Nephron (organoid): ENCODE measurements at regions not wholly inside any gene's neighbourhood (a gene's known extent, or its start where the extent isn't known, plus 50 kb on each side); places are given as distances from the start of the nearest gene placed in this dataset.

Source experiments
- H3K27ac Mint-ChIP-seq, 3 experiments: 2 replicates each; pipeline ENCODE4 v1.8.0; 2020; ENCODE audit warnings: mixed read lengths in 3 of 3, mild to moderate bottlenecking in 2 of 3, moderate library complexity in 1 of 3
- H3K27me3 Mint-ChIP-seq: 2 replicates; pipeline ENCODE4 v1.8.0; 2021; ENCODE audit warnings: low read depth, mild to moderate bottlenecking, moderate library complexity, mixed read lengths
- H3K36me3 Mint-ChIP-seq: 2 replicates; pipeline ENCODE4 v1.8.0; 2020; ENCODE audit warnings: low read depth, mixed read lengths
- H3K4me1 Mint-ChIP-seq: 2 replicates; pipeline ENCODE4 v1.8.0; 2020; ENCODE audit warnings: mixed read lengths
- H3K4me3 Mint-ChIP-seq, 3 experiments: 2 replicates each; pipeline ENCODE4 v1.8.0; 2020; ENCODE audit warnings: mild to moderate bottlenecking in 3 of 3, mixed read lengths in 3 of 3, moderate library complexity in 2 of 3
- H3K9me3 Mint-ChIP-seq: 2 replicates; pipeline ENCODE4 v1.8.0; 2020; ENCODE audit warnings: mixed read lengths
- CTCF ChIP-seq, 3 experiments: fragments of 200-600 bp; sonication (generic); IDR thresholded peaks; one replicate each; pipeline ENCODE4 v1.5.0; 2021; ENCODE audit warnings: antibody characterized with exemption in 3 of 3; ENCODE audit not compliant: unreplicated experiment in 3 of 3

GRCh38 chr1:68330391-68330790, 98.1 kb upstream of the WLS start:
- Mint-ChIP-seq H3K27me3 (no peaks in the 10 kb centered on the region), H3K27ac (no peak overlapping the region), H3K4me3 (no peak overlapping the region), H3K9me3 (no peaks in the 10 kb centered on the region), H3K4me1 (no peaks in the 10 kb centered on the region), H3K36me3 (no peaks in the 10 kb centered on the region)
- TF ChIP-seq CTCF (IDR thresholded peaks at IDR 0.05; ENCODE audit: unreplicated experiment in 3 of 3), result no peak

GRCh38 chr1:68329096-68329835, 96.9 kb upstream of the WLS start:
- Mint-ChIP-seq H3K4me3 (no peak overlapping the region), H3K4me1 (no peaks in the 10 kb centered on the region), H3K9me3 (no peaks in the 10 kb centered on the region), H3K36me3 (no peaks in the 10 kb centered on the region), H3K27ac (no peak overlapping the region), H3K27me3 (no peaks in the 10 kb centered on the region)
- no peak for TF ChIP-seq CTCF (IDR thresholded peaks at IDR 0.05; ENCODE audit: unreplicated experiment in 3 of 3)

GRCh38 chr1:68328490-68328889, 96.2 kb upstream of the WLS start:
- Mint-ChIP-seq H3K4me1 (no peaks in the 10 kb centered on the region), H3K9me3 (no peaks in the 10 kb centered on the region), H3K27me3 (no peaks in the 10 kb centered on the region), H3K4me3 (no peak overlapping the region), H3K27ac (no peak overlapping the region), H3K36me3 (no peaks in the 10 kb centered on the region)
- TF ChIP-seq CTCF (IDR thresholded peaks at IDR 0.05; ENCODE audit: unreplicated experiment in 3 of 3), result no peak

GRCh38 chr1:68327414-68327813, 95.1 kb upstream of the WLS start:
- H3K27ac Mint-ChIP-seq, result no peak overlapping the region
- H3K4me1 Mint-ChIP-seq, result no peaks in the 10 kb centered on the region
- no peaks in the 10 kb centered on the region for H3K27me3 Mint-ChIP-seq
- no peaks in the 10 kb centered on the region for H3K36me3 Mint-ChIP-seq
- TF ChIP-seq CTCF (IDR thresholded peaks at IDR 0.05; ENCODE audit: unreplicated experiment in 3 of 3), result no peak
- no peak overlapping the region for H3K4me3 Mint-ChIP-seq
- H3K9me3 Mint-ChIP-seq, result no peaks in the 10 kb centered on the region

- H3K9me3 Mint-ChIP-seq, result no peaks in the 10 kb centered on the region
- H3K4me3 Mint-ChIP-seq, result no peak overlapping the region
- TF ChIP-seq CTCF (IDR thresholded peaks at IDR 0.05; ENCODE audit: unreplicated experiment in 3 of 3), result no peak
- no peak overlapping the region for H3K27ac Mint-ChIP-seq
- H3K36me3 Mint-ChIP-seq, result no peaks in the 10 kb centered on the region
- no peaks in the 10 kb centered on the region for H3K27me3 Mint-ChIP-seq
- H3K4me1 Mint-ChIP-seq, result no peaks in the 10 kb centered on the region
Measured at GRCh38 chr1:68326481-68326880, 94.2 kb upstream of the WLS start.

- peaks cover 10% of the 10 kb centered on the region for H3K4me1 Mint-ChIP-seq
- H3K9me3 Mint-ChIP-seq, result no peaks in the 10 kb centered on the region
- no peak for TF ChIP-seq CTCF (IDR thresholded peaks at IDR 0.05; ENCODE audit: unreplicated experiment in 3 of 3)
- H3K27ac Mint-ChIP-seq, result no peak overlapping the region
- H3K4me3 Mint-ChIP-seq, result no peak overlapping the region
- H3K27me3 Mint-ChIP-seq, result no peaks in the 10 kb centered on the region
- H3K36me3 Mint-ChIP-seq, result no peaks in the 10 kb centered on the region
Measured at GRCh38 chr1:68324316-68324715, 92.0 kb upstream of the WLS start.
